Pancreas (tissue), 10 donors: ENCODE measurements at regions not wholly inside any gene's neighbourhood (a gene's known extent, or its start where the extent isn't known, plus 50 kb on each side); places are given as distances from the start of the nearest gene placed in this dataset.

Source experiments
- ATAC-seq, 4 donors: fragments of 200-7000 bp; cut with Tn5 transposase; one replicate each; pipeline versions ENCODE4 v1.8.0 to v1.9.1; 2020; ENCODE audit warnings: mild to moderate bottlenecking in 4 of 4, moderate library complexity in 4 of 4
- DNase-seq, 6 donors: peaks; one replicate each; pipeline ENCODE4 v3.0.0-alpha.2; 2020
- FAIRE-seq: peaks from 2 replicates; lab custom pipeline; 2012; peaks lifted over from hg19 to GRCh38; lab: Jason Lieb, UNC
- H3K27ac ChIP-seq, 4 donors: fragments of 200-600 bp; sonication (generic); 1 replicate in 3 of 4; 2 replicates in 1 of 4; pipeline versions ENCODE4 v1.5.0 to v1.8.0; 2020
- H3K27me3 ChIP-seq, 4 donors: fragments of 200-600 bp; one replicate each; pipeline ENCODE4 v1.8.0; 2021
- H3K36me3 ChIP-seq, 3 donors: fragments of 200-600 bp; sonication (generic) in 1 of 3; one replicate each; pipeline versions ENCODE4 v1.5.0 to v1.8.0; 2020 to 2021
- H3K4me1 ChIP-seq, 3 donors: fragments of 200-600 bp; one replicate each; pipeline ENCODE4 v1.8.0; 2021
- H3K4me3 ChIP-seq, 4 donors: fragments of 200-600 bp; sonication (generic) in 2 of 4; one replicate each; pipeline versions ENCODE4 v1.5.0 to v1.8.0; 2020 to 2021
- H3K9me3 ChIP-seq, 4 donors: fragments of 200-600 bp; one replicate each; pipeline ENCODE4 v1.8.0; 2021
- CTCF ChIP-seq, 4 donors: fragments of 200-600 bp; sonication (generic) in 3 of 4; IDR thresholded peaks; one replicate each; pipeline versions ENCODE4 v1.5.0 to v1.8.0; 2021; ENCODE audit warnings: antibody characterized with exemption in 4 of 4
- WGBS, 2 donors: extraction: QIAGEN DNeasy Blood & Tissue Kit; methylation state at CpG; one replicate each; pipeline ENCODE4 v1.1.7; 2013; 5-methylcytosine and 5-hydroxymethylcytosine counted together
- intact Hi-C, 3 donors: fragments of 100-400 bp; cut with DNase I; formaldehyde crosslinking; loops; one replicate each; pipeline versions ENCODE4 v1.11.1 to v1.14.2; 2022
- donor health status: healthy with polysubstance abuse.
- donor health status: DM: no; HTN: no; CAD: no; lungs with moderate emphysema.
- donor health status: DM: no; HTN: no; CAD: no.
- donor health status: control.
- donor health status: control.
- donor health status: Bipolar disorder and iron deficiency.
- donor health status: DM: yes; HTN: yes; CAD: no.
- donor health status: DM: no; HTN: no; CAD: no.
- donor health status: DM: no; HTN: no; CAD: no.
- donor health status: DM: yes; HTN: yes; CAD: no.

GRCh38 chr20:22374066-22374465, 210.3 kb downstream of the FOXA2 start:
- Histone ChIP-seq H3K4me3 (no peak overlapping the region), H3K4me1 (no peaks in the 10 kb centered on the region), H3K27me3 (no peaks in the 10 kb centered on the region), H3K27ac (no peak overlapping the region), H3K36me3 (no peaks in the 10 kb centered on the region), H3K9me3 (no peaks in the 10 kb centered on the region)
- TF ChIP-seq CTCF (IDR thresholded peaks at IDR 0.05), result no peak
- 68 to 70% methylated on average over 3 of the region's 3 CpGs for WGBS, 2 donors
- no peak for ATAC-seq
- intact Hi-C loops, result no loop called here
- no peak for DNase-seq
- no peak for FAIRE-seq

- no peak for DNase-seq
- FAIRE-seq, result no peak
- WGBS, 2 donors, result 82 to 90% methylated on average over 5 of the region's 5 CpGs
- Histone ChIP-seq H3K27ac (no peak overlapping the region), H3K4me1 (no peaks in the 10 kb centered on the region), H3K4me3 (no peak overlapping the region), H3K9me3 (no peaks in the 10 kb centered on the region), H3K27me3 (no peaks in the 10 kb centered on the region), H3K36me3 (no peaks in the 10 kb centered on the region)
- ATAC-seq, result no peak
- intact Hi-C loops, result no loop called here
- no peak for TF ChIP-seq CTCF (IDR thresholded peaks at IDR 0.05)
Observed at GRCh38 chr20:22373164-22373895, 211.0 kb downstream of the FOXA2 start.

- no peak for FAIRE-seq
Observed at GRCh38 chr20:22371843-22372242, 212.5 kb downstream of the FOXA2 start.

GRCh38 chr20:22370137-22370536, 214.2 kb downstream of the FOXA2 start:
- DNase-seq (no peak), ATAC-seq (peak in 1 of 4 donors; percentile 59), FAIRE-seq (no peak)
- TF ChIP-seq CTCF (IDR thresholded peaks at IDR 0.05), result no peak
- intact Hi-C loops, result no loop called here
- 60 to 63% methylated on average over 2 of the region's 2 CpGs for WGBS, 2 donors
- H3K27ac ChIP-seq, result no peak overlapping the region
- H3K36me3 ChIP-seq, result no peaks in the 10 kb centered on the region
- no peak overlapping the region for H3K4me3 ChIP-seq
- H3K4me1 ChIP-seq, result no peaks in the 10 kb centered on the region
- no peaks in the 10 kb centered on the region for H3K27me3 ChIP-seq
- H3K9me3 ChIP-seq, result no peaks in the 10 kb centered on the region

More at GRCh38 chr20:22371843-22372242, 212.5 kb downstream of the FOXA2 start:
- H3K27me3 ChIP-seq, result no peaks in the 10 kb centered on the region
- TF ChIP-seq CTCF (IDR thresholded peaks at IDR 0.05), result no peak
- H3K27ac ChIP-seq, result no peak overlapping the region
- H3K9me3 ChIP-seq, result no peaks in the 10 kb centered on the region
- H3K36me3 ChIP-seq, result no peaks in the 10 kb centered on the region
- DNase-seq (no peak), ATAC-seq (no peak)
- 78 to 79% methylated on average over 5 of the region's 5 CpGs for WGBS, 2 donors
- no peaks in the 10 kb centered on the region for H3K4me1 ChIP-seq
- H3K4me3 ChIP-seq, result no peak overlapping the region
- intact Hi-C loops, result no loop called here

- TF ChIP-seq CTCF (IDR thresholded peaks at IDR 0.05), result no peak
- Histone ChIP-seq H3K4me1 (no peaks in the 10 kb centered on the region), H3K27ac (no peak overlapping the region), H3K4me3 (no peak overlapping the region), H3K27me3 (no peaks in the 10 kb centered on the region), H3K9me3 (no peaks in the 10 kb centered on the region), H3K36me3 (no peaks in the 10 kb centered on the region)
- intact Hi-C loops, result no loop called here
- ATAC-seq (no peak), FAIRE-seq (no peak), DNase-seq (no peak)
- 51 to 58% methylated on average over 3 of the region's 3 CpGs for WGBS, 2 donors
Observed at GRCh38 chr20:22369100-22369499, 215.3 kb downstream of the FOXA2 start.
